Activated CD4-positive, CD25-positive, alpha-beta regulatory T cell treated with anti-CD3 and anti-CD28 coated beads, Interleukin-2, amount 50 U/mL, for 16 hours (primary cell): ENCODE measurements at regions not wholly inside any gene's neighbourhood (a gene's known extent, or its start where the extent isn't known, plus 50 kb on each side); places are given as distances from the start of the nearest gene placed in this dataset.
"Not testable (repeated sequence)": the region's sequence is repeated elsewhere in the genome, so short reads cannot be mapped to it uniquely, and the experiment has no call there.

Experiments used
- DNase-seq: peaks from one replicate; pipeline ENCODE4 v3.0.0-alpha.2; 2020; ENCODE audit warnings: low read depth, low spot score

GRCh38 chr2:125698280-125698679, 957.7 kb upstream of the GYPC start:
- DNase-seq, result no peak

GRCh38 chr2:125701070-125701469, 954.9 kb upstream of the GYPC start:
- DNase-seq, result no peak

GRCh38 chr2:125707611-125708010, 948.3 kb upstream of the GYPC start:
- DNase-seq, result no peak

- no peak for DNase-seq
Observed at GRCh38 chr2:125710561-125710960, 945.4 kb upstream of the GYPC start.

- no peak for DNase-seq
Observed at GRCh38 chr2:125711075-125711474, 944.9 kb upstream of the GYPC start.

- no peak for DNase-seq
Observed at GRCh38 chr2:125713533-125713932, 942.4 kb upstream of the GYPC start.

- DNase-seq, result no peak
Observed at GRCh38 chr2:125721072-125721721, 934.8 kb upstream of the GYPC start.

- no peak for DNase-seq
Observed at GRCh38 chr2:125730921-125731320, 925.0 kb upstream of the GYPC start.

GRCh38 chr2:125736306-125736705, 919.7 kb upstream of the GYPC start:
- DNase-seq, result no peak

GRCh38 chr2:125745514-125745913, 910.4 kb upstream of the GYPC start:
- no peak for DNase-seq

- DNase-seq, result no peak
Observed at GRCh38 chr2:125746321-125747164, 909.4 kb upstream of the GYPC start.

- no peak for DNase-seq
Observed at GRCh38 chr2:125747165-125747425, 908.9 kb upstream of the GYPC start.

GRCh38 chr2:125756431-125756830, 899.5 kb upstream of the GYPC start:
- DNase-seq, result no peak

GRCh38 chr2:125796784-125797183, 859.2 kb upstream of the GYPC start:
- no peak for DNase-seq

GRCh38 chr2:125797192-125797591, 858.8 kb upstream of the GYPC start:
- DNase-seq, result no peak

- DNase-seq, result no peak
Observed at GRCh38 chr2:125822746-125823145, 833.2 kb upstream of the GYPC start.

GRCh38 chr2:125825781-125826180, 830.2 kb upstream of the GYPC start:
- not testable (repeated sequence) for DNase-seq

- no peak for DNase-seq
Observed at GRCh38 chr2:125837128-125837527, 818.8 kb upstream of the GYPC start.

GRCh38 chr2:125837611-125838010, 818.3 kb upstream of the GYPC start:
- no peak for DNase-seq

- DNase-seq, result no peak
Observed at GRCh38 chr2:125839945-125840344, 816.0 kb upstream of the GYPC start.

- DNase-seq, result no peak
Observed at GRCh38 chr2:125842041-125842440, 813.9 kb upstream of the GYPC start.

- DNase-seq, result no peak
Observed at GRCh38 chr2:125850541-125850940, 805.4 kb upstream of the GYPC start.

GRCh38 chr2:125852364-125852763, 803.6 kb upstream of the GYPC start:
- no peak for DNase-seq
